Stomach (tissue), 8 donors: ENCODE measurements at regions not wholly inside any gene's neighbourhood (a gene's known extent, or its start where the extent isn't known, plus 50 kb on each side); places are given as distances from the start of the nearest gene placed in this dataset.
A peak's percentile ranks its signal among the peaks of the same experiment; 100 is the strongest.

Experiments
- DNase-seq, 2 donors: peaks; one replicate each; pipeline versions ENCODE4 v3.0.0 to v3.0.0-alpha.2; 2013 to 2019
- H3K27ac ChIP-seq, 5 donors: fragments of 200-600 bp in 4 of 5; sonication (generic) in 4 of 5; one replicate each; pipeline ENCODE4 v1.5.1; 2013 to 2019; ENCODE audit warnings: mild to moderate bottlenecking in 1 of 5, moderate library complexity in 1 of 5
- H3K27me3 ChIP-seq, 3 donors: fragments of 200-600 bp; sonication (generic); one replicate each; pipeline ENCODE4 v1.5.1; 2017 to 2019; ENCODE audit warnings: mixed run types in 1 of 3
- H3K36me3 ChIP-seq, 4 donors: fragments of 200-600 bp; sonication (generic); 1 replicate in 3 of 4; 2 replicates in 1 of 4; pipeline ENCODE4 v1.5.1; 2016 to 2019
- H3K4me1 ChIP-seq, 4 donors: fragments of 200-600 bp; sonication (generic); one replicate each; pipeline ENCODE4 v1.5.1; 2016 to 2019
- H3K4me3 ChIP-seq, 4 donors: fragments of 200-600 bp; sonication (generic) in 3 of 4; one replicate each; pipeline ENCODE4 v1.5.1; 2016 to 2019; ENCODE audit warnings: mild to moderate bottlenecking in 1 of 4
- H3K9me3 ChIP-seq, 4 donors: fragments of 200-600 bp; sonication (generic); one replicate each; pipeline ENCODE4 v1.5.1; 2016 to 2019
- CTCF ChIP-seq, 7 experiments: fragments of 450-650 bp in 4 of 7; fragments of 200-600 bp in 3 of 7; sonication (generic) in 3 of 7; IDR thresholded peaks; one replicate each; pipeline ENCODE4 v1.5.1; 2016 to 2019; ENCODE audit warnings: antibody characterized with exemption in 7 of 7, control low read depth in 2 of 7, mild to moderate bottlenecking in 1 of 7
- EP300 ChIP-seq: sonication (generic); formaldehyde crosslinking; IDR thresholded peaks from one replicate; pipeline ENCODE4 v1.6.1; 2017; ENCODE audit warnings: antibody characterized with exemption
- POLR2A ChIP-seq, 4 donors: fragments of 450-650 bp; IDR thresholded peaks; one replicate each; pipeline ENCODE4 v1.6.1; 2016; ENCODE audit warnings: antibody characterized with exemption in 4 of 4, control low read depth in 2 of 4, mild to moderate bottlenecking in 1 of 4, moderate library complexity in 1 of 4
- POLR2AphosphoS5 ChIP-seq, 3 donors: sonication (generic); formaldehyde crosslinking; IDR thresholded peaks; one replicate each; pipeline ENCODE4 v1.6.1; 2016; ENCODE audit warnings: antibody characterized with exemption in 3 of 3
- WGBS, 5 donors: extraction: QIAGEN DNeasy Blood & Tissue Kit in 3 of 5; methylation state at CpG; one replicate each; pipeline versions ENCODE4 v1.1.5 to v1.1.7; 2013 to 2018; 5-methylcytosine and 5-hydroxymethylcytosine counted together
- intact Hi-C: fragments of 100-400 bp; cut with DNase I; formaldehyde crosslinking; loops from one replicate; pipeline ENCODE4 v1.15.1; 2023; ENCODE audit warnings: low total_unique reads
- donor health status: healthy with polysubstance abuse.
- donor health status: Bipolar disorder and iron deficiency.
- donor health status: healthy.

- intact Hi-C loops, result no loop called here
- no peak for TF ChIP-seq EP300
- TF ChIP-seq CTCF (IDR thresholded peaks at IDR 0.05), result no peak
- no peak for TF ChIP-seq POLR2AphosphoS5 (IDR thresholded peaks at IDR 0.05)
- TF ChIP-seq POLR2A (IDR thresholded peaks at IDR 0.05), result no peak
Observed at GRCh38 chr21:26397545-26397944, 175.5 kb downstream of the CYYR1 start.

GRCh38 chr21:26394341-26394740 is 178.7 kb downstream of the CYYR1 start:
- Histone ChIP-seq H3K27ac (no peak overlapping the region), H3K36me3 (no peaks in the 10 kb centered on the region), H3K9me3 (no peaks in the 10 kb centered on the region), H3K4me1 (peaks cover 0 to 6% (median 2%) of the 10 kb centered on the region in 4 donors), H3K4me3 (no peak overlapping the region), H3K27me3 (no peaks in the 10 kb centered on the region)
- WGBS, 5 donors, result 92 to 96% (median 94%) methylated on average over 7 of the region's 7 CpGs
- no peak for DNase-seq
- intact Hi-C loops, result no loop called here
- TF ChIP-seq EP300, result no peak
- no peak for TF ChIP-seq POLR2AphosphoS5 (IDR thresholded peaks at IDR 0.05)
- TF ChIP-seq CTCF (IDR thresholded peaks at IDR 0.05), result no peak
- TF ChIP-seq POLR2A (IDR thresholded peaks at IDR 0.05), result no peak

More at GRCh38 chr21:26397545-26397944, 175.5 kb downstream of the CYYR1 start:
- Histone ChIP-seq H3K9me3 (no peaks in the 10 kb centered on the region), H3K4me3 (no peak overlapping the region), H3K36me3 (no peaks in the 10 kb centered on the region), H3K4me1 (no peaks in the 10 kb centered on the region), H3K27me3 (no peaks in the 10 kb centered on the region), H3K27ac (no peak overlapping the region)
- no peak for DNase-seq

- Histone ChIP-seq H3K9me3 (no peaks in the 10 kb centered on the region), H3K27me3 (no peaks in the 10 kb centered on the region), H3K36me3 (no peaks in the 10 kb centered on the region), H3K4me1 (peaks cover 0 to 6% (median 2%) of the 10 kb centered on the region in 4 donors), H3K4me3 (no peak overlapping the region), H3K27ac (no peak overlapping the region)
- WGBS, 5 donors, result 73 to 84% (median 78%) methylated on average over 2 of the region's 2 CpGs
- intact Hi-C loops, result no loop called here
- TF ChIP-seq POLR2A (IDR thresholded peaks at IDR 0.05), result no peak
- TF ChIP-seq POLR2AphosphoS5 (IDR thresholded peaks at IDR 0.05), result no peak
- no peak for TF ChIP-seq CTCF (IDR thresholded peaks at IDR 0.05)
- no peak for TF ChIP-seq EP300
- no peak for DNase-seq
Observed at GRCh38 chr21:26391166-26391565, 181.9 kb downstream of the CYYR1 start.

GRCh38 chr21:26389971-26390641 is 183.0 kb downstream of the CYYR1 start:
- H3K27ac ChIP-seq, result no peak overlapping the region
- peaks cover 0 to 6% (median 2%) of the 10 kb centered on the region in 4 donors for H3K4me1 ChIP-seq
- no peaks in the 10 kb centered on the region for H3K27me3 ChIP-seq
- intact Hi-C loops, result no loop called here
- 28 to 46% (median 33%) methylated on average over 6 of the region's 6 CpGs for WGBS, 5 donors
- no peak for TF ChIP-seq EP300
- TF ChIP-seq POLR2AphosphoS5 (IDR thresholded peaks at IDR 0.05), result no peak
- TF ChIP-seq POLR2A (IDR thresholded peaks at IDR 0.05), result no peak
- TF ChIP-seq CTCF (IDR thresholded peaks at IDR 0.05), result no peak
- H3K36me3 ChIP-seq, result no peaks in the 10 kb centered on the region
- no peak overlapping the region for H3K4me3 ChIP-seq
- no peaks in the 10 kb centered on the region for H3K9me3 ChIP-seq
- DNase-seq, result peak in 1 of 2 donors; percentile 16
